H1 (cell line): ENCODE measurements at regions not wholly inside any gene's neighbourhood (a gene's known extent, or its start where the extent isn't known, plus 50 kb on each side); places are given as distances from the start of the nearest gene placed in this dataset.

ENCODE experiments used
- CBX5 ChIP-seq: fragments of 300-800, 300-1000 bp; sonication (generic); IDR thresholded peaks from 2 replicates; pipeline ENCODE4 v1.7.1; 2016; ENCODE audit warnings: antibody characterized with exemption, low read length, low read depth
- CHD7 ChIP-seq: fragments of 300-600 bp; sonication (generic); IDR thresholded peaks from 2 replicates; pipeline ENCODE4 v1.7.1; 2012; ENCODE audit warnings: low read length, moderate library complexity, mild to moderate bottlenecking, inconsistent platforms; ENCODE audit not compliant: insufficient replicate concordance
- CTCF ChIP-seq, 3 experiments: IDR thresholded peaks; 1 replicate in 2 of 3; 2 replicates in 1 of 3; pipeline versions ENCODE4 v1.5.1 to v1.6.1; 2011; ENCODE audit warnings: low read length in 3 of 3, mild to moderate bottlenecking in 3 of 3, inconsistent platforms in 2 of 3, low read depth in 1 of 3, moderate library complexity in 1 of 3; ENCODE audit not compliant: insufficient read depth in 1 of 3; ENCODE audit errors: control extremely low read depth in 1 of 3
- FOSL1 ChIP-seq: IDR thresholded peaks from 2 replicates; pipeline ENCODE4 v1.6.1; 2011; ENCODE audit warnings: mild to moderate bottlenecking, low read depth, low read length, moderate library complexity; ENCODE audit not compliant: insufficient read depth
- JUN ChIP-seq: IDR thresholded peaks from 2 replicates; pipeline ENCODE4 v1.6.1; 2011; ENCODE audit warnings: low read depth, mild to moderate bottlenecking, improper control_type of control experiment, low read length
- KDM4A ChIP-seq: IDR thresholded peaks from one replicate; pipeline ENCODE4 v1.7.1; 2012; ENCODE audit warnings: low read depth, mild to moderate bottlenecking, moderate library complexity, low read length, inconsistent platforms; ENCODE audit not compliant: severe bottlenecking
- RNF2 ChIP-seq: fragments of 200-900, 300-1000 bp; sonication (generic); IDR thresholded peaks from 2 replicates; pipeline ENCODE4 v1.7.1; 2016; ENCODE audit warnings: borderline replicate concordance, low read depth, mild to moderate bottlenecking, antibody characterized with exemption, low read length; ENCODE audit not compliant: poor library complexity, severe bottlenecking; ENCODE audit errors: missing control alignments

GRCh38 chr3:180184816-180185215 lies 148.1 kb upstream of the PEX5L start (continued):
- TF ChIP-seq CHD7 (no peak), KDM4A (no peak), JUN (no peak), CTCF (IDR thresholded peaks at IDR 0.05; ENCODE audit: control extremely low read depth in 1 of 3, insufficient read depth in 1 of 3, low read depth in 1 of 3, low read length in 3 of 3) (no peak), FOSL1 (no peak), CBX5 (no peak), RNF2 (no peak)
- TF ChIP-seq, all 59 proteins: peak for 0
